GM21381 (cell line): ENCODE measurements at regions not wholly inside any gene's neighbourhood (a gene's known extent, or its start where the extent isn't known, plus 50 kb on each side); places are given as distances from the start of the nearest gene placed in this dataset.

Experiments used
- ATAC-seq: cut with Tn5 transposase; IDR thresholded peaks from one replicate; pipeline ENCODE4 v1.9.1; 2021; ENCODE audit warnings: mild to moderate bottlenecking, moderate library complexity; ENCODE audit not compliant: unreplicated experiment

DNA sequence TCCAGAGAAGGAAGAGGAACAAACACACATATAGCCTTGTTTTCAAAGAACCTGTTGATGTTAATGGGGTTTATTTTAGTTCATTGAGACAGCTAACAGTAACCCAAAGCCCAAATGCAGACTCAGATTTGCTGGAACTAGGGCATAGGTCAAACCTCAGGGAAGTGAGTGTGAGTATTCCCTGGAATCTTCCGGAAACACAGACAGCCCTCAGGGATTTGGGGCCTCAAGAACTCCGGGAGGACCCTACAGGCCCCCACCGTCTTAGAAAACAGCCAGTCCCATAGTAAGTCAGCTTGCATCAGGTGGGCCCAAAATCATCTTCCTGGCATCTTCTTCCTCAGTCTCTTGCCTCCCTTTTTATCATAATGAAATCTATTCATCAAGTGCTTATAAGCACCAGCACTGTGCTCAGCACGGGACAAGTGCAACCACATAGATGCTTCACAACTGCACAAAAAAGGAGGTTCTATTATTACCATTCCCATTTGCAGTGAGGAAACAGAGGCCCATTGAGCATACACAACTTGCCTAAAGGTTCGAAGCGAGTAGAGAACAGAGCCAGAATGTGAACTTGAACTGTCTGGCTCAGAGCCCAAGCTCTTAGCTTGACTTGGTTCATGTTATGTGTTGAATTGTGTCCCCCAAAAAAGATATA lies 50.2 kb upstream of the BCL11A start:
- no peak for ATAC-seq

DNA sequence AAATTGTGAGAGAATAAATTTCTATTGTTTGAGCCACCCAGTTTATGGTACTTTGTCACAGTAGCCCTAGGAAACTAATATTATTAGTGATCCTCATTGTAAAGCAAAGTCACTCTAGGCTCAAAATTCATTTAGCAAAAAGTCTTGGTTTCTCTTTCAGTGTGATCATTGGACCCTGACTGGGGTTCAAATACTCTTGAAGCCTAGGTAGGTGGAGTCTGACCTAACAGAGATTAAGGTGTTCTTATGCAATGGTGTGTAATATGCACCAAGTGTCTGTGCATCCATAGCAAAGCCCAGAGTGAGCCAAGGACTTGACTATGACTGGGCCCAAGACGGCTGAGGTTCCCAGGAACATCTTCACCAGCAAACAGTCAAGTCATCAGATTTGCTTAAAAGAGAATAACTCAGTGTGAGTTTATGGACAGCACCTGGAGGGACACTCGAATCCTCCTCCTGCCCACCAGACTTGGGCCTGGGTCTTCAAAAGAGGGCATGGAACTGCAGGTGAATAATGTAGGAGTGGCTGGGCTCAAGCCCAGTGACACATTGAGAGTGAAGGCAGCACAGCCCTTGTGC lies 51.1 kb upstream of the BCL11A start:
- ATAC-seq = no peak

DNA sequence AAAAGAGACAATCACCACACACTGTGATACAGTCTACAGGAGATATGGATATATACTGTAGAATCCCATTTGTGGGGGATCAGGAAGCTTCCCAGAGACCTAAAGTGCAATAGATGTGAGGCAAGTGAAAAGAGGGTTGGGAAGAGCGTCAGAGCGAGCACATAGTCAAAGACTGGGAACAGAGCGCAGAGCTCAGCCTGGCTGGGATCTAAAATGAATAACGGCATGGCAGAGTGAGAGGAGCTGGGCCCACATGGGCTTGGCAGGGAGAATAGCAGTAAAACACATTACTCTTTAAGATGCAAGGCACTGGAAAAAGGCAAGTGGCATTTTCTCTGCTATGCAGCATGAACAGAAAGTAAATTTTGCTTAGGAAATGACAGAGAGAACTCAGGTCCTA lies 52.4 kb upstream of the BCL11A start:
- ATAC-seq = no peak

GRCh38 chr2:60608679-60609078 lies 55.2 kb upstream of the BCL11A start:
- ATAC-seq = no peak

DNA sequence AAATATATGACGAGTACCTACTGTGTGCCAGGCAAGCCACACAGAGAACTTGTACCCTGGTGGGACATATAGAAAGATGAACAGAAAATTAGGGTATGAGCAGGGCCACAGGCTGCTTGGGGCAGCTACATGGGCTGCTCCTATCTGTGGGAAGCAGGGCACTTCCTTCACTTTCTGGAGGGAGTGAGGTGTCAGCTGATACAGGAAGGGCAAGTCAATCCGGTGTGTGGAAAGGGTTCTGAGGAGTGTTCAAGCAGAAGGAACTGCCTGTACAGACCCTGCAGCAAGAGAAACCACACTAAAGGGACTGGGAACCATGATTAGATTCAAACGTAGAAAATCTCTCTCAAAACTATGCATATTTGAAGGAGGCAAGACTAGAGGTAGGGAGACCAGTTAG lies 58.6 kb upstream of the BCL11A start:
- no peak for ATAC-seq

DNA sequence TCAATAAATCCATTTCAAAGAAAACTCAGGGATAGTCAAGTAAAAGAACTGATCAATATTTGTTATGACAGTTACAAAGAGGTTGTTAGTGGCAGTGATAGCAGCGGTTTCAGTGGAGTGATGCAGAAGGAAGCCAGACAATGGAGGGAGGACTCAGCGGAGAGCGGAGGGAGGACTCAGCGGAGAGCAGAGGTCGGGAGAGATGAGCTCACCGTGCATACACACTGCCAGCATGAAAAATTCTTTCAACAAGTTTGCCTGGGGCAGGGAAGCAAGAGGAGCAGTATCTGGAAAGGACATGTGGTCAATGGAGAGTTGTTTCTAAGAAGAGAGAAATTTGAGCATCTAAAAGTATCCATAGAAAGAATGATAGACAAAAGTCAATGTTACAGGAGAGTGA lies 60.9 kb upstream of the BCL11A start:
- ATAC-seq = no peak

DNA sequence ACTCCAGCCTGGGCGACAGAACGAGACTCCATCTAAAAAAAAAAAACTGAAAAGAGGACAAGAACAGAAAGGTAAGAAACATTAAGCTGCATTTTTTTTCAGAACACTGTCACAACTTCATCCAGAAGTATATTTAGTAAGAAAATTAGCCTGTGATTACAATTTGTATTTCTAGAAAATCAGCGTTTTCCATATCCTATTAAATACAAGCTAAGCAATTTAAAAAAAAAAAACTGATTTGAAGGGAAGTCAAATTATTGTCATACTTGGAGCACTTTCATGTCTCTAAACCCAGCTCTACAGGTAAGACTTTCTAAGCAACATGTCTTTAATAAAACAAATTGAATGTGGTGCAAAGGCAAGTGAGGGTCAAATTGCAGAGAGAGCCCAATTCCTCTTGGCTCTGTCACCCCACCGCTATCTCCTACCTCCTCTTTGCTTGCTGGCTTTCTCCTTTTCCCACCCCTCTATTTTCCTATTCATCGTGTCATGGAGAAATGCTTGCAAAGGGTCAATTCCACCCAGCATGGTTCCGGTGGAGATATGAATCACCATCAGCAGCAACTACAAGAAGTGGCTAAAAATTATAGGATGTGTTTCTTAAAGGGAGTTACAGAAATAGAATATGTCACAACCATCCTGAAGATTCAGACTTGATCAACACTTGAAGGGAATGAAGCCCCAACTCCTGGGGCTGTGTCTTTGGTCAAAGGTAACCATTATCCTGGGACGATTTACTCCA lies 68.4 kb upstream of the BCL11A start:
- ATAC-seq = no peak

DNA sequence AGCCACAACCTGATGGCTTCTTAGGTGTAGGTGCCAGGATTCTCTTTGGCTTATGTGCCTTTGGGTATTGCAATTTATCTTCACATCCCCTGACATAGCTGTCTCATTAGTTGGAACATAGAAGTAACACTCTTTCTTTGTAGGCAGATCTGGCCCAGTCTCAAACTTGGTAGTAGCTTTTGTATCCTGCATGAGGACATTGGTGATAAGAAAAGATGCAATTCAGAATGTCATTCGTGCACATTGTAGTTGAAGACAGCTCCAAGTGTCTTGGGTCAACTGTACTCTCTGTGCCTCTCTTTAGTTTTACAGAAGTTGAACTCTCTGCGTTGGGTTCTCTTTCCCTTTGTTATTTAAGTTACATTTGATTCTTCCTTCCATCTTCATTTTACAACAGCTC lies 69.6 kb upstream of the BCL11A start:
- ATAC-seq = no peak

DNA sequence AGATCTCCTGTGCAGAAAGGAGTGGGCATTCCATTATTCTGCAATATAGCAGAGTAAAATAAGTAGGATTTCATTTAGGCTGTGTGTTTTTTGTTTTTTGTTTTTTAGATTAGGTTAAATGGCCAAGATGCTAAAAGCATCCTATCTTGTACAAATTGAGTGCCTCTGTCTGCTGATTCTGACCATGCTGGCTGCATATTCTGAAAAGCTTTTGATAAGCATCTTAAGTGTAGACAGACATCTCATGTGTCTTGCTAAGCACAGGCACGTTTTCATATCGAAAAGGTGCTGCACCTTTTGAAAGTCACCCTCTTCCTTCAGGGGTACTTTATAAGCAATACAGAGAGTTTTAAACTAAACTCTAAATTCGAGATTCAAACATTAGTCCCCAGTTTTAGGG lies 74.0 kb upstream of the BCL11A start:
- no peak for ATAC-seq

DNA sequence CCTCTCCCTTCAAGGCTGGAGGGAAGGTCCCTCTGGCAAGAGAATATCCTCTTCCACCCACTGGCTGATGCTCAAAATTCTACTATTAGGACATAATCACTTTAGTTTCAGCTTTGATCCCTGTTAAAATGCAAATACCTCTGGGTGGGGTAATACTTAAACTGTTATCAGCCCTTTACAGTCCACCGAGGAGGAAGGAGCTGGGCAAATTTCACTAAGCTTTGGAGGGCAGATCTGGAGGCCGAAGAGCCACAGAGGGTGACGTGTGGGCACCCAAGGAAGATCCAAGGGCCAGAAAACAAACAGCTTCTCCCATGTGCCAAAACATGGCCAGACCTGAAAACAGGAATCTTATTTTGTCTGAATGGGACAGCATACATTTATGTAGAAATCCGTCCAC lies 74.6 kb upstream of the BCL11A start:
- ATAC-seq = no peak

DNA sequence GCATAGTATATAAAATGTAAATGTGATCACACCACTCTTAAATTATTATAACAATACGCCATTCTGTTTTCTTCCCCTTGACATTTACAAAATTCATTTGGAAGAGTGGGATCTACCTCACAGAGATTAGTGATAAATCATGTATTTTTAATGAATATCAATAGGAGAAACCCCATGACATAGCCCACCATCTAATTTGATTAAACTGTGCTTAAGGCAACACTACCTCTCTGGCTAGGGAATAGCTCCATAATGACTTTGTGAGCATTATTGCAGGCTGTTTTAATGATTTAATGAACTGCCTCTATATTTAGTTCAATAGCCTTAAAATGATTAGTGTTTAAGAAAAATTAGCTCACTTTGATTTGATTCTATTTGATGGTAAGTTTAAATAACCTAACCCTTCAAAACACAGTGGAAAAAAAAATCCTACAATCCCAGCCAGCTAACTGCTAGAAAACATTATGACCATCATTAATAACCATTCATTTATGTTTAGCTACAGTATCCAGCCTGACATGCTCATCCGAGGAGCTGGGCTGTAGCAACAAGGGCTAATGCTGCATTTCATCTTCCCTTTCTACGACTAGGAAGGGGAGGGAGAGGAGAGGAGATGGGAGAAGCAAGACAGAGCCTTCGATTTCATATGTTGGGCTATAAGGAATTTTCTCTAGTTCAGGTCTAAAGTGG lies 75.3 kb upstream of the BCL11A start:
- no peak for ATAC-seq

DNA sequence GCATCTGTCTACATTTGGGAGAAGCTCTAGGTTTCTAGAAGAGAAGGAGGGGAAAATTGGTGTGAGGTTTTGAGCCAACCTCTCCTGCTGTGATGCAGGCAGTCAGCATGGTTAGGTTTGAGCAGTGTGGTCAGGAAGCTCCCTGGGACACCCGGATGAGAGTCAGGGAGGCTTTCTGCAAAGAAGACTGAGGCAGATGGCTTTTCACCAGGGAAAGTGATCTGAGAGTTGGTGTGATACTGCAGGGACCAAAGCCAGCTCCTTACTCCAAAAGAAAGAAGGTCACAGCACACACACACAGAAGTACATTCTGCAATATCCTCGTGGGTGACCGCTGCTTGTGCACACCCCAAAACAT lies 75.8 kb upstream of the BCL11A start:
- no peak for ATAC-seq

DNA sequence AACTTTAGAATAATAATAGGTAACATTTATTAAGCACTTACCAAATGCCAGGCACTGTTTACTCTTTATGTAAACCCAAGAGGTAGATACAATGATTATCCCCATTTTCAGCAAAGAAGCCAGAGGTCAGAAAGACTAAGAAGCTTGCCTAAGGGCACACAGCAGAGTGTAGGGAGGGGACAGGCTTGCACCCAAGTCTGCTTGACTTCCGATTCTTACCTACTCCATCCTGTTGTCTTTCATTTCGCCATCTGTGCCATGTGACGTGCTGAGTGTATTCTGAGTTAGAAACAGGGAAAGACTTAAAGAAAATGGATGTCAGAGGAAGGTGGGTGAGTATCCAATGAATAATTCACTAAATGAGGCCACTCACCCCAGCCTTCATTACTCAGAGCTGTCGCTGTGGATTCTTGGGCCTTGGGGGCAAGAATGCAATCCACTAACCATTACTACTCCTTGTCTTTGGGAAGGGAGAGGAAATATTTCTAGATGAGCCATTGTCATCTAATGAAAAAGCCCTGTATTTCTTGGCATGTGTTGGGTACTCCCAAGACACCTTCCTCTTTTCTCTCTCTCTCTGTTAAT lies 76.4 kb upstream of the BCL11A start:
- no peak for ATAC-seq

DNA sequence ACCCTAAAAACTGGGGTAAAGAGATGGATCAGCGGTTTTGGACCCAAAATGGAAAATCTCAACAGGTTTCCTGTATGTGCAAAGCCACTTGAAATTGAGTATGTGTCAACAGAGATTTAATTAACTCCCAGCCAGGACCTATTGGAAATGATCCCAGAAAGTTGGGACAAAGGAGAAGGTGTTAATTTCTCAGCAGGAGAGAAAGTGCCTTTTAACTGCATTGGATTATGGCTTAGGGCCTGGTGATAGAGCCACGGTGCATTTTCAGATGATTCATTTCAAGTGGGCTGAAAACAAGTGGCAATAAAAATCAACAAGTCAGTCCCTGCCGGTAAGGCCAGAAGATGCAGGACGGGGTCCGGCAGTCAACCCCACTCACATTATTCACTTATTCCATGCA lies 80.2 kb upstream of the BCL11A start:
- no peak for ATAC-seq

- no peak for ATAC-seq
Measured at GRCh38 chr2:60634438-60634837, 81.0 kb upstream of the BCL11A start.

GRCh38 chr2:60641811-60642788 lies 88.6 kb upstream of the BCL11A start:
- peak; percentile 59 for ATAC-seq

- no peak for ATAC-seq
Measured at GRCh38 chr2:60643747-60644146, 90.3 kb upstream of the BCL11A start.

- ATAC-seq = no peak
Measured at GRCh38 chr2:60644951-60645350, 91.5 kb upstream of the BCL11A start.

DNA sequence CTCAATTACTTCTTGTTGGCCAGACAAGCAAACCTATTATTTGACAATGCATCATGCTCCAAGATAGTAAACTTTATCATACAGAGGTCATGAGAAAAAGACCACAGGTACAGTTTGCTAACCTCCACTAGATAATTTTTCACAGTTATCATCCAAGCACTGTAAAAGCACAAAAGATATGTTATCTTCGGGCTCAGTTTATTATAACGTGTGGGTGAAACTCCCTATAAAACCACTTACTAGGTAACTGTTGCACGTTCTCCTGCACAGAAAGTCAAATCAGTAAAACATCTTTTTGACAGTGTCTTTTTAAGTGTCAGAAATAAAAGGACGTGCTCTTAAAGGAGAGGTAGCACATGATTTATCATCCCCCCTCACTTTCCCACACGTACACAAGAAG lies 94.7 kb upstream of the BCL11A start:
- ATAC-seq = no peak

- ATAC-seq = no peak
Measured at GRCh38 chr2:60649721-60650120, 96.3 kb upstream of the BCL11A start.
